ENCODE measurements at regions not wholly inside any gene's neighbourhood (a gene's known extent, or its start where the extent isn't known, plus 50 kb on each side); places are given as distances from the start of the nearest gene placed in this dataset.

- no peaks in the 10 kb centered on the region for H3K79me2 ChIP-seq (ENCODE audit: control insufficient read depth, insufficient read depth, low read length)
- H2AFZ ChIP-seq (ENCODE audit: control insufficient read depth, low read depth, low read length), result no peak overlapping the region
- H3K4me2 ChIP-seq (ENCODE audit: control insufficient read depth, insufficient read depth), result no peak overlapping the region
- no peak overlapping the region for H3K9ac ChIP-seq (ENCODE audit: control insufficient read depth, insufficient read depth, low read length)
- no peaks in the 10 kb centered on the region for H4K20me1 ChIP-seq (ENCODE audit: control insufficient read depth, insufficient read depth)
- no peak overlapping the region for H3K4me3 ChIP-seq
- no peaks in the 10 kb centered on the region for H3K9me3 ChIP-seq (replicated peaks; ENCODE audit: control insufficient read depth, insufficient read depth, low read length)
- FAIRE-seq (no peak), ATAC-seq (no peak), DNase-seq (ENCODE audit: low read depth, low spot score) (no peak)
- ChIA-PET RAD21 (ENCODE audit: unreplicated experiment) (no interaction called here), POLR2A (no interaction called here), SMC1A (ENCODE audit: uncharacterized antibody, unreplicated experiment) (no interaction called here), CTCF (no interaction called here)
- no peaks in the 10 kb centered on the region for H3K4me1 ChIP-seq (ENCODE audit: control insufficient read depth, insufficient read depth, low read length)
- H3K36me3 ChIP-seq (ENCODE audit: control insufficient read depth in 2 of 2, insufficient read depth in 2 of 2, low read length in 1 of 2), result no peaks in the 10 kb centered on the region
- WGBS (ENCODE audit: insufficient coverage, insufficient replicate concordance, low lambda C conversion rate, missing lambda C conversion rate), result 32% methylated on average over 7 of the region's 7 CpGs
- intact Hi-C loops (cut with micrococcal nuclease; ENCODE audit: unreplicated experiment), result no loop called here
- in situ Hi-C loops (cut with MboI), result no loop called here
- BruUV-seq (replicated peaks), result no TSS peak
- no peaks in the 10 kb centered on the region for H3K27me3 ChIP-seq (replicated peaks in 1 of 2; ENCODE audit: control insufficient read depth in 2 of 2, insufficient read depth in 2 of 2, low read length in 1 of 2)
- H3K27ac ChIP-seq (ENCODE audit: control insufficient read depth, insufficient read depth), result no peak overlapping the region
- TF ChIP-seq CTCF (IDR thresholded peaks at IDR 0.05 in 2 of 3, conservative IDR thresholded peaks at IDR 0.05 in 1 of 3; ENCODE audit: control insufficient read depth in 2 of 3, extremely low read depth in 1 of 3, insufficient read depth in 1 of 3, low read depth in 3 of 3, low read length in 3 of 3), result no peak
- TF ChIP-seq, protein P1, sequence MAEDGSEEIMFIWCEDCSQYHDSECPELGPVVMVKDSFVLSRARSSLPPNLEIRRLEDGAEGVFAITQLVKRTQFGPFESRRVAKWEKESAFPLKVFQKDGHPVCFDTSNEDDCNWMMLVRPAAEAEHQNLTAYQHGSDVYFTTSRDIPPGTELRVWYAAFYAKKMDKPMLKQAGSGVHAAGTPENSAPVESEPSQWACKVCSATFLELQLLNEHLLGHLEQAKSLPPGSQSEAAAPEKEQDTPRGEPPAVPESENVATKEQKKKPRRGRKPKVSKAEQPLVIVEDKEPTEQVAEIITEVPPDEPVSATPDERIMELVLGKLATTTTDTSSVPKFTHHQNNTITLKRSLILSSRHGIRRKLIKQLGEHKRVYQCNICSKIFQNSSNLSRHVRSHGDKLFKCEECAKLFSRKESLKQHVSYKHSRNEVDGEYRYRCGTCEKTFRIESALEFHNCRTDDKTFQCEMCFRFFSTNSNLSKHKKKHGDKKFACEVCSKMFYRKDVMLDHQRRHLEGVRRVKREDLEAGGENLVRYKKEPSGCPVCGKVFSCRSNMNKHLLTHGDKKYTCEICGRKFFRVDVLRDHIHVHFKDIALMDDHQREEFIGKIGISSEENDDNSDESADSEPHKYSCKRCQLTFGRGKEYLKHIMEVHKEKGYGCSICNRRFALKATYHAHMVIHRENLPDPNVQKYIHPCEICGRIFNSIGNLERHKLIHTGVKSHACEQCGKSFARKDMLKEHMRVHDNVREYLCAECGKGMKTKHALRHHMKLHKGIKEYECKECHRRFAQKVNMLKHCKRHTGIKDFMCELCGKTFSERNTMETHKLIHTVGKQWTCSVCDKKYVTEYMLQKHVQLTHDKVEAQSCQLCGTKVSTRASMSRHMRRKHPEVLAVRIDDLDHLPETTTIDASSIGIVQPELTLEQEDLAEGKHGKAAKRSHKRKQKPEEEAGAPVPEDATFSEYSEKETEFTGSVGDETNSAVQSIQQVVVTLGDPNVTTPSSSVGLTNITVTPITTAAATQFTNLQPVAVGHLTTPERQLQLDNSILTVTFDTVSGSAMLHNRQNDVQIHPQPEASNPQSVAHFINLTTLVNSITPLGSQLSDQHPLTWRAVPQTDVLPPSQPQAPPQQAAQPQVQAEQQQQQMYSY (CRISPR knock-in tag; IDR thresholded peaks at IDR 0.05), result no peak
- TF ChIP-seq, protein P2, sequence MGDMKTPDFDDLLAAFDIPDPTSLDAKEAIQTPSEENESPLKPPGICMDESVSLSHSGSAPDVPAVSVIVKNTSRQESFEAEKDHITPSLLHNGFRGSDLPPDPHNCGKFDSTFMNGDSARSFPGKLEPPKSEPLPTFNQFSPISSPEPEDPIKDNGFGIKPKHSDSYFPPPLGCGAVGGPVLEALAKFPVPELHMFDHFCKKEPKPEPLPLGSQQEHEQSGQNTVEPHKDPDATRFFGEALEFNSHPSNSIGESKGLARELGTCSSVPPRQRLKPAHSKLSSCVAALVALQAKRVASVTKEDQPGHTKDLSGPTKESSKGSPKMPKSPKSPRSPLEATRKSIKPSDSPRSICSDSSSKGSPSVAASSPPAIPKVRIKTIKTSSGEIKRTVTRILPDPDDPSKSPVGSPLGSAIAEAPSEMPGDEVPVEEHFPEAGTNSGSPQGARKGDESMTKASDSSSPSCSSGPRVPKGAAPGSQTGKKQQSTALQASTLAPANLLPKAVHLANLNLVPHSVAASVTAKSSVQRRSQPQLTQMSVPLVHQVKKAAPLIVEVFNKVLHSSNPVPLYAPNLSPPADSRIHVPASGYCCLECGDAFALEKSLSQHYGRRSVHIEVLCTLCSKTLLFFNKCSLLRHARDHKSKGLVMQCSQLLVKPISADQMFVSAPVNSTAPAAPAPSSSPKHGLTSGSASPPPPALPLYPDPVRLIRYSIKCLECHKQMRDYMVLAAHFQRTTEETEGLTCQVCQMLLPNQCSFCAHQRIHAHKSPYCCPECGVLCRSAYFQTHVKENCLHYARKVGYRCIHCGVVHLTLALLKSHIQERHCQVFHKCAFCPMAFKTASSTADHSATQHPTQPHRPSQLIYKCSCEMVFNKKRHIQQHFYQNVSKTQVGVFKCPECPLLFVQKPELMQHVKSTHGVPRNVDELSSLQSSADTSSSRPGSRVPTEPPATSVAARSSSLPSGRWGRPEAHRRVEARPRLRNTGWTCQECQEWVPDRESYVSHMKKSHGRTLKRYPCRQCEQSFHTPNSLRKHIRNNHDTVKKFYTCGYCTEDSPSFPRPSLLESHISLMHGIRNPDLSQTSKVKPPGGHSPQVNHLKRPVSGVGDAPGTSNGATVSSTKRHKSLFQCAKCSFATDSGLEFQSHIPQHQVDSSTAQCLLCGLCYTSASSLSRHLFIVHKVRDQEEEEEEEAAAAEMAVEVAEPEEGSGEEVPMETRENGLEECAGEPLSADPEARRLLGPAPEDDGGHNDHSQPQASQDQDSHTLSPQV (IDR thresholded peaks at IDR 0.05), result no peak
- TF ChIP-seq ZNF384 (IDR thresholded peaks at IDR 0.05; ENCODE audit: borderline replicate concordance, low read depth, low read length), result no peak
- TF ChIP-seq TBL1XR1 (IDR thresholded peaks at IDR 0.05; ENCODE audit: low read depth, low read length), result no peak
- TF ChIP-seq KDM1A (IDR thresholded peaks at IDR 0.05; ENCODE audit: borderline replicate concordance), result no peak
- no peak for TF ChIP-seq MYB (IDR thresholded peaks at IDR 0.05; ENCODE audit: borderline replicate concordance, low read depth, low read length)
- TF ChIP-seq CUX1 (IDR thresholded peaks at IDR 0.05; ENCODE audit: insufficient replicate concordance, low read depth, low read length), result no peak
Observed at GRCh38 chr12:74776378-74776777, 238.7 kb downstream of the ATXN7L3B start.
